GM12878 (cell line): ENCODE measurements at regions not wholly inside any gene's neighbourhood (a gene's known extent, or its start where the extent isn't known, plus 50 kb on each side); places are given as distances from the start of the nearest gene placed in this dataset.

Experiments
- ATF3 ChIP-seq: IDR thresholded peaks from 2 replicates; pipeline ENCODE4 v1.6.1; 2011; ENCODE audit warnings: low read depth, mild to moderate bottlenecking, low read length, moderate library complexity, borderline replicate concordance; ENCODE audit errors: extremely low read depth
- ATF7 ChIP-seq: fragments of 450-650 bp; IDR thresholded peaks from 2 replicates; pipeline ENCODE4 v1.6.1; 2016; ENCODE audit warnings: low read depth, mild to moderate bottlenecking
- CBX3 ChIP-seq: fragments of 200-600 bp; sonication (generic); IDR thresholded peaks from 2 replicates; pipeline ENCODE4 v1.6.1; 2016; ENCODE audit warnings: low read depth, borderline replicate concordance
- CTCF ChIP-seq, 3 experiments: IDR thresholded peaks in 2 of 3; conservative IDR thresholded peaks in 1 of 3; 2 replicates each; pipeline ENCODE4 v1.5.1; 2011; ENCODE audit warnings: low read depth in 3 of 3, low read length in 3 of 3, mild to moderate bottlenecking in 3 of 3, control low read depth in 2 of 3, moderate library complexity in 2 of 3, inconsistent platforms in 1 of 3, mixed read lengths in 1 of 3; ENCODE audit not compliant: control insufficient read depth in 2 of 3, insufficient read depth in 1 of 3; ENCODE audit errors: extremely low read depth in 1 of 3
- E4F1 ChIP-seq: fragments of 450-650 bp; IDR thresholded peaks from 2 replicates; pipeline ENCODE4 v1.6.1; 2018; ENCODE audit warnings: borderline replicate concordance, mild to moderate bottlenecking; ENCODE audit not compliant: partially characterized antibody
- MAX ChIP-seq: IDR thresholded peaks from 2 replicates; pipeline ENCODE4 v1.6.1; 2012; ENCODE audit warnings: low read depth, low read length, improper control_type of control experiment
- MLLT1 ChIP-seq: fragments of 450-650 bp; IDR thresholded peaks from 2 replicates; pipeline ENCODE4 v1.6.1; 2016; ENCODE audit warnings: mild to moderate bottlenecking
- MTA2 ChIP-seq: fragments of 450-650 bp; IDR thresholded peaks from 2 replicates; pipeline ENCODE4 v1.6.1; 2016; ENCODE audit warnings: low read depth, mild to moderate bottlenecking, moderate library complexity
- NKRF ChIP-seq: fragments of 450-650 bp; conservative IDR thresholded peaks from 2 replicates; pipeline ENCODE4 v1.6.1; 2017; ENCODE audit warnings: mild to moderate bottlenecking, moderate library complexity
- PAX8 ChIP-seq: fragments of 450-650 bp; IDR thresholded peaks from 2 replicates; pipeline ENCODE4 v1.6.1; 2017; ENCODE audit warnings: mild to moderate bottlenecking, moderate library complexity
- REST ChIP-seq: IDR thresholded peaks from 2 replicates; pipeline ENCODE4 v1.6.1; 2012; ENCODE audit warnings: mild to moderate bottlenecking, low read depth, low read length
- ZNF24 ChIP-seq: fragments of 450-650 bp; IDR thresholded peaks from 2 replicates; pipeline ENCODE4 v1.6.1; 2017; ENCODE audit warnings: antibody characterized with exemption, mild to moderate bottlenecking

- TF ChIP-seq MAX (no peak), ATF7 (no peak), REST (no peak), CTCF (IDR thresholded peaks at IDR 0.05 in 2 of 3, conservative IDR thresholded peaks at IDR 0.05 in 1 of 3; ENCODE audit: control insufficient read depth in 2 of 3, extremely low read depth in 1 of 3, insufficient read depth in 1 of 3, low read depth in 3 of 3, low read length in 3 of 3) (no peak), PAX8 (no peak), MLLT1 (no peak), ATF3 (no peak), E4F1 (no peak), ZNF24 (no peak), CBX3 (no peak), MTA2 (no peak), NKRF (no peak)
These were observed 329.7 kb upstream of the SHH start for GRCh38 chr7:156141941-156142340.
